Upper lobe of left lung (tissue), 6 donors: ENCODE measurements at regions not wholly inside any gene's neighbourhood (a gene's known extent, or its start where the extent isn't known, plus 50 kb on each side); places are given as distances from the start of the nearest gene placed in this dataset.

Experiments used
- ATAC-seq, 2 donors: fragments of 200-7000 bp; cut with Tn5 transposase; one replicate each; pipeline ENCODE4 v1.9.1; 2022; ENCODE audit warnings: mild to moderate bottlenecking in 2 of 2, moderate library complexity in 2 of 2; ENCODE audit not compliant: low FRiP score in 2 of 2
- DNase-seq, 2 donors: peaks; one replicate each; pipeline ENCODE4 v3.0.0-alpha.2; 2019 to 2020
- H3K27ac ChIP-seq, 4 donors: fragments of 200-600 bp; sonication (generic); one replicate each; pipeline ENCODE4 v1.5.1; 2016 to 2019
- H3K27me3 ChIP-seq, 4 donors: fragments of 200-600 bp; sonication (generic); one replicate each; pipeline ENCODE4 v1.5.1; 2017 to 2019
- H3K36me3 ChIP-seq, 4 donors: fragments of 200-600 bp; sonication (generic); one replicate each; pipeline ENCODE4 v1.5.1; 2016 to 2019
- H3K4me1 ChIP-seq, 4 donors: fragments of 200-600 bp; sonication (generic); one replicate each; pipeline ENCODE4 v1.5.1; 2018 to 2019
- H3K4me3 ChIP-seq, 4 donors: fragments of 200-600 bp; sonication (generic); one replicate each; pipeline ENCODE4 v1.5.1; 2017 to 2019; ENCODE audit warnings: mild to moderate bottlenecking in 2 of 4, moderate library complexity in 1 of 4
- H3K9me3 ChIP-seq, 4 donors: fragments of 200-600 bp; sonication (generic); one replicate each; pipeline ENCODE4 v1.5.1; 2018 to 2019
- EP300 ChIP-seq, 4 donors: sonication (generic); formaldehyde crosslinking; IDR thresholded peaks; one replicate each; pipeline ENCODE4 v1.5.1; 2017; ENCODE audit warnings: antibody characterized with exemption in 4 of 4, control low read depth in 2 of 4
- POLR2A ChIP-seq, 4 donors: fragments of 450-650 bp; IDR thresholded peaks; one replicate each; pipeline ENCODE4 v1.5.1; 2016 to 2017; ENCODE audit warnings: antibody characterized with exemption in 4 of 4, mild to moderate bottlenecking in 2 of 4
- POLR2AphosphoS5 ChIP-seq, 2 donors: sonication (generic); formaldehyde crosslinking; IDR thresholded peaks; one replicate each; pipeline ENCODE4 v1.5.1; 2017; ENCODE audit warnings: antibody characterized with exemption in 2 of 2
- WGBS, 2 donors: methylation state at CpG; one replicate each; pipeline ENCODE4 v1.1.5; 2017 to 2018; 5-methylcytosine and 5-hydroxymethylcytosine counted together
- TF ChIP-seq, protein P1 (sequence below), 6 experiments: fragments of 450-650 bp in 4 of 6; fragments of 200-600 bp in 2 of 6; sonication (generic) in 2 of 6; IDR thresholded peaks; one replicate each; pipeline ENCODE4 v1.5.1; 2016 to 2019; ENCODE audit warnings: antibody characterized with exemption in 6 of 6
- donor health status: DM: no; HTN: no; CAD: no; lungs with moderate emphysema.
- donor health status: DM: no; HTN: yes; CAD: no; lungs with severe emphysema.

DNA sequence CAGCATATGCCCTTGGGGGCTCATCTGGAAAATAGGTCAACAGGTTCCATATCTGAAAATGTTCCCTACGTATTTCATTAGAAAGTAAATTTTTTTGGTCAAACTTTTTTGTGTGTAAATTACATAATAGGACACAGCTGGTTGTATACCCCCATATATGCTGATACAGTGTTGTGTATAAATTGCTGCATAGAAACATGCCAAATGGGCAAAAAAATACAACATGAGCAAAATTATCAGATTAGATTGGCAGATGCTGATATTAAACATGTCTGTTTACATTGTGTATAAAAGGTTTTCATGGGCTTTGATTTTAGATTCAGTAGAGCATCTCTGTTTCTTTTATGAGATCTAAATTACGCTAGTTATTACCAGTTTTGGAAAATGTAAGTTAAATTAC, 2223.0 kb downstream of the MAT2B start:
- Histone ChIP-seq H3K27me3 (no peaks in the 10 kb centered on the region), H3K36me3 (no peaks in the 10 kb centered on the region), H3K4me3 (no peak overlapping the region), H3K4me1 (no peaks in the 10 kb centered on the region), H3K27ac (no peak overlapping the region), H3K9me3 (no peaks in the 10 kb centered on the region)
- ATAC-seq (no peak), DNase-seq (no peak)
- TF ChIP-seq, protein P1, sequence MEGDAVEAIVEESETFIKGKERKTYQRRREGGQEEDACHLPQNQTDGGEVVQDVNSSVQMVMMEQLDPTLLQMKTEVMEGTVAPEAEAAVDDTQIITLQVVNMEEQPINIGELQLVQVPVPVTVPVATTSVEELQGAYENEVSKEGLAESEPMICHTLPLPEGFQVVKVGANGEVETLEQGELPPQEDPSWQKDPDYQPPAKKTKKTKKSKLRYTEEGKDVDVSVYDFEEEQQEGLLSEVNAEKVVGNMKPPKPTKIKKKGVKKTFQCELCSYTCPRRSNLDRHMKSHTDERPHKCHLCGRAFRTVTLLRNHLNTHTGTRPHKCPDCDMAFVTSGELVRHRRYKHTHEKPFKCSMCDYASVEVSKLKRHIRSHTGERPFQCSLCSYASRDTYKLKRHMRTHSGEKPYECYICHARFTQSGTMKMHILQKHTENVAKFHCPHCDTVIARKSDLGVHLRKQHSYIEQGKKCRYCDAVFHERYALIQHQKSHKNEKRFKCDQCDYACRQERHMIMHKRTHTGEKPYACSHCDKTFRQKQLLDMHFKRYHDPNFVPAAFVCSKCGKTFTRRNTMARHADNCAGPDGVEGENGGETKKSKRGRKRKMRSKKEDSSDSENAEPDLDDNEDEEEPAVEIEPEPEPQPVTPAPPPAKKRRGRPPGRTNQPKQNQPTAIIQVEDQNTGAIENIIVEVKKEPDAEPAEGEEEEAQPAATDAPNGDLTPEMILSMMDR (IDR thresholded peaks at IDR 0.05), result no peak
- no peak for TF ChIP-seq EP300 (IDR thresholded peaks at IDR 0.05)
- TF ChIP-seq POLR2A (IDR thresholded peaks at IDR 0.05), result no peak
- no peak for TF ChIP-seq POLR2AphosphoS5 (IDR thresholded peaks at IDR 0.05)
- WGBS, 2 donors, result 79 to 91% methylated on average over 2 of the region's 2 CpGs

DNA sequence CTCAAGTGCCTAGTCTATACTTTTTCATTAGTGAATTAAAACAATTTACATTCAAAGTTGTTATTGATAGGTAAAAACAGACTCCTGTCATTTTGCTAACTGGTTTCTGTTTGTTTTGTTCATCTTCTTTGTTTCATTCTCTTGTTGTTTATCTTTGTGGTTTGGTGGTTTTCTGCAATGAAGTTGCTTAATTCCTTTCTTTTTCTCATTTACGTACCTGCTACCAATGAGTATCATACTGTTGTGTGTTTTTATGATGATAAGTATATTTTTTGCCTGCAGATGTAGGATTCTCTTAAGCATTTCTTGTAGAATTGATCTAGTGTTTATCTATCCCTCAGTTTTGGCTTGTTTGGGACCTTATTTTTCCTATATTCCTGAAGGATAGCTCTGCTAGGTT, 2230.0 kb downstream of the MAT2B start:
- H3K4me3 ChIP-seq, result no peak overlapping the region
- peaks cover 0 to 8% (median 0%) of the 10 kb centered on the region in 4 donors for H3K9me3 ChIP-seq
- H3K27me3 ChIP-seq, result no peaks in the 10 kb centered on the region
- H3K4me1 ChIP-seq, result no peaks in the 10 kb centered on the region
- TF ChIP-seq POLR2A (IDR thresholded peaks at IDR 0.05), result no peak
- TF ChIP-seq EP300 (IDR thresholded peaks at IDR 0.05), result no peak
- TF ChIP-seq, protein P1 (IDR thresholded peaks at IDR 0.05), result no peak
- no peak for TF ChIP-seq POLR2AphosphoS5 (IDR thresholded peaks at IDR 0.05)
- WGBS, 2 donors, result 56 to 67% methylated on average over 1 of the region's 1 CpG
- H3K27ac ChIP-seq, result no peak overlapping the region
- no peak for DNase-seq
- ATAC-seq, result no peak
- H3K36me3 ChIP-seq, result no peaks in the 10 kb centered on the region

DNA sequence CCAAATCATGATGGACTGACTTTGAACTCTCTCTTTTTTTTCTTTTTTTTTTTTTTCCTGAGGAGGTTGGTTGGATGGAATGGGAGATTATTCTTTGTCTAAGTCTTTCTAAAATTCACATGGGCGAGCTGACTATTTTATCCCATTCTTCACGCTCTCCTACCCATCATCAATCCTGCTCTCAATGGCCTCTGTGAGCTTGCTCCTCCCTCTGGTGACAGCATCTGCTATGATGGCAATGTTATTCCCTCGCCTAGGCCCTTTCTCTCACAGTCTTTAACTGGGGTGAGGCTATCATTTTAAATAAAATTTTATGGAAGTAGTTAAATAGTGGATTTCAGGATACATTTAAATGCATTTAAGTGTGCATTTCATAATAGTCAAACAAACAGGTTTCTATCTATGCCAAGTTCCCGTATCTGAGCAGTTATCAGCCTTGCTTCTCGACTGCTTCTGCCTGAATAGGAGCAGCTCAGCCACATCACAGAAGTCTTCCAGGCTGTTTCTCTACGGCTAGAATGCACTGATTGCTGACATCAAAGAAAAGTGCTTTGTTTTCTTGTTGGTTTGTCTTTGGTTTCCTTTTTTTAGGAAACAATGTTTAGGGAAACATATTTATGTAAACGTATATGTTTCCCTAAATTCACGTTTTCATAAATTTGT, 2233.8 kb downstream of the MAT2B start:
- H3K9me3 ChIP-seq, result peaks cover 0 to 8% (median 0%) of the 10 kb centered on the region in 4 donors
- DNase-seq, result no peak
- H3K27ac ChIP-seq, result no peak overlapping the region
- no peaks in the 10 kb centered on the region for H3K36me3 ChIP-seq
- TF ChIP-seq POLR2AphosphoS5 (IDR thresholded peaks at IDR 0.05), result no peak
- TF ChIP-seq, protein P1 (IDR thresholded peaks at IDR 0.05), result no peak
- TF ChIP-seq EP300 (IDR thresholded peaks at IDR 0.05), result no peak
- TF ChIP-seq POLR2A (IDR thresholded peaks at IDR 0.05), result no peak
- H3K27me3 ChIP-seq, result no peaks in the 10 kb centered on the region
- no peaks in the 10 kb centered on the region for H3K4me1 ChIP-seq
- no peak overlapping the region for H3K4me3 ChIP-seq
- whole genome bisulfite sequencing, 2 donors, result 78 to 81% methylated on average over 8 of the region's 8 CpGs
- ATAC-seq, result no peak

DNA sequence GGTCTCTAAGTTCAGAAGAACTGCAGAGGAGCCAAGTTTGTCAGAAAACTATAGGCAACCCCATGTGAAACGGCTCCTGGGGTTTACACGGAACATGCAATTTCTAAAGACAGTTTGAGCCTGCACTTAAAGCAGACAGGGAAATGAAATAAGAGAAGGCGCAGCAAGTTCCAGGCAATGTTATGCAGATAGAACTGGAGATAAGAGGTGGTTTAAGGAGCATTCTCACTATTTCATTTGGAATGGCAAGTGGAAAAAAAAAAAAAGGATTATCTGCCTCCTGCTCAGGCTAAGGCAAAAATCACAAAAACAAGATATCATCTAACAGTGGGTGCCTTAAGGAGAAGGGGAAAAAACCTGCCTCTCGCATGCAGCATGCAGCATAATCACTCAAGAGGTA, 2252.4 kb downstream of the MAT2B start:
- ATAC-seq (no peak), DNase-seq (no peak)
- Histone ChIP-seq H3K27ac (no peak overlapping the region), H3K36me3 (no peaks in the 10 kb centered on the region), H3K9me3 (no peaks in the 10 kb centered on the region), H3K4me1 (no peaks in the 10 kb centered on the region), H3K27me3 (no peaks in the 10 kb centered on the region), H3K4me3 (no peak overlapping the region)
- WGBS, 2 donors, result 60 to 65% methylated on average over 4 of the region's 4 CpGs
- TF ChIP-seq EP300 (IDR thresholded peaks at IDR 0.05), result no peak
- TF ChIP-seq POLR2AphosphoS5 (IDR thresholded peaks at IDR 0.05), result no peak
- TF ChIP-seq POLR2A (IDR thresholded peaks at IDR 0.05), result no peak
- TF ChIP-seq, protein P1 (IDR thresholded peaks at IDR 0.05), result no peak

- DNase-seq (no peak), ATAC-seq (no peak)
- no peak overlapping the region for H3K27ac ChIP-seq
- no peaks in the 10 kb centered on the region for H3K27me3 ChIP-seq
- H3K4me1 ChIP-seq, result no peaks in the 10 kb centered on the region
- no peaks in the 10 kb centered on the region for H3K9me3 ChIP-seq
- no peak overlapping the region for H3K4me3 ChIP-seq
- no peaks in the 10 kb centered on the region for H3K36me3 ChIP-seq
- TF ChIP-seq EP300 (IDR thresholded peaks at IDR 0.05), result no peak
- TF ChIP-seq POLR2AphosphoS5 (IDR thresholded peaks at IDR 0.05), result no peak
- 63 to 72% methylated on average over 2 of the region's 2 CpGs for WGBS, 2 donors
Measured at GRCh38 chr5:165775111-165775510, 2269.7 kb downstream of the MAT2B start.
